Keratinocyte (primary cell): ENCODE measurements at regions not wholly inside any gene's neighbourhood (a gene's known extent, or its start where the extent isn't known, plus 50 kb on each side); places are given as distances from the start of the nearest gene placed in this dataset.

Source experiments
- DNase-seq: peaks from one replicate; pipeline ENCODE4 v3.0.0-alpha.2; 2011; ENCODE audit warnings: low read depth, missing footprints, low spot score
- FAIRE-seq: peaks from 2 replicates; lab custom pipeline; 2011; peaks lifted over from hg19 to GRCh38; lab: Jason Lieb, UNC
- H2AFZ ChIP-seq: 2 replicates; pipeline ENCODE4 v1.6.0; 2012; ENCODE audit warnings: low read length, control low read depth, inconsistent platforms; ENCODE audit not compliant: control insufficient read depth
- H3K27ac ChIP-seq: 2 replicates; pipeline ENCODE4 v1.5.1; 2011; ENCODE audit warnings: low read length; ENCODE audit not compliant: control insufficient read depth, insufficient read depth
- H3K27me3 ChIP-seq: 3 replicates; pipeline ENCODE4 v1.6.0; 2011; ENCODE audit warnings: low read length; ENCODE audit not compliant: control insufficient read depth, insufficient read depth; ENCODE audit errors: extremely low read depth
- H3K36me3 ChIP-seq, 2 experiments: 2 replicates in 1 of 2; 3 replicates in 1 of 2; pipeline ENCODE4 v1.5.1; 2011; ENCODE audit warnings: low read length in 2 of 2, mild to moderate bottlenecking in 1 of 2; ENCODE audit not compliant: control insufficient read depth in 2 of 2, insufficient read depth in 2 of 2; ENCODE audit errors: extremely low read depth in 1 of 2
- H3K4me1 ChIP-seq: 3 replicates; pipeline ENCODE4 v1.5.1; 2011; ENCODE audit warnings: low read length; ENCODE audit not compliant: control insufficient read depth, insufficient read depth; ENCODE audit errors: extremely low read depth
- H3K4me2 ChIP-seq: 3 replicates; pipeline ENCODE4 v1.6.0; 2011; ENCODE audit warnings: low read depth, low read length; ENCODE audit not compliant: control insufficient read depth, insufficient read depth; ENCODE audit errors: extremely low read depth
- H3K4me3 ChIP-seq, 3 experiments: fragments of 200-600 bp in 1 of 3; sonication (generic) in 1 of 3; 2 replicates in 2 of 3; 3 replicates in 1 of 3; pipeline ENCODE4 v1.5.1; 2011 to 2016; ENCODE audit warnings: low read length in 3 of 3, mild to moderate bottlenecking in 3 of 3, control low read depth in 2 of 3, inconsistent platforms in 1 of 3, low read depth in 1 of 3, mixed read lengths in 1 of 3, mixed run types in 1 of 3, moderate library complexity in 1 of 3; ENCODE audit not compliant: control insufficient read depth in 2 of 3, insufficient read depth in 2 of 3; ENCODE audit errors: extremely low read depth in 1 of 3
- H3K79me2 ChIP-seq: 2 replicates; pipeline ENCODE4 v1.6.0; 2012; ENCODE audit warnings: low read length; ENCODE audit not compliant: control insufficient read depth, insufficient read depth
- H3K9ac ChIP-seq: 3 replicates; pipeline ENCODE4 v1.6.0; 2011; ENCODE audit warnings: low read length; ENCODE audit not compliant: control insufficient read depth, insufficient read depth; ENCODE audit errors: extremely low read depth
- H3K9me1 ChIP-seq: 3 replicates; pipeline ENCODE4 v1.6.0; 2011; ENCODE audit warnings: low read length; ENCODE audit not compliant: control insufficient read depth, insufficient read depth; ENCODE audit errors: extremely low read depth
- H3K9me3 ChIP-seq: 2 replicates; pipeline ENCODE4 v1.5.1; 2012; ENCODE audit warnings: low read depth, low read length; ENCODE audit not compliant: control insufficient read depth
- H4K20me1 ChIP-seq: 3 replicates; pipeline ENCODE4 v1.6.0; 2011; ENCODE audit warnings: low read length; ENCODE audit not compliant: control insufficient read depth, insufficient read depth; ENCODE audit errors: extremely low read depth
- CTCF ChIP-seq, 3 experiments: IDR thresholded peaks in 1 of 3; conservative IDR thresholded peaks in 1 of 3; optimal IDR thresholded peaks in 1 of 3; 2 replicates in 2 of 3; 3 replicates in 1 of 3; pipeline versions ENCODE3 to v1.5.1; 2011; ENCODE audit warnings: low read length in 3 of 3, mild to moderate bottlenecking in 3 of 3, moderate library complexity in 2 of 3, control low read depth in 1 of 3, inconsistent platforms in 1 of 3; ENCODE audit not compliant: insufficient read depth in 2 of 3; ENCODE audit errors: extremely low read depth in 1 of 3
- EZH2 ChIP-seq: IDR thresholded peaks from one replicate; pipeline ENCODE4 v1.6.1; 2012; ENCODE audit warnings: inconsistent platforms, mild to moderate bottlenecking, low read length, moderate library complexity
- dilution Hi-C: fragments of 300-500 bp; cut with MboI; formaldehyde crosslinking; loops from one replicate; pipeline ENCODE4 v1.7.0; 2020; ENCODE audit warnings: low sequenced_read_pairs; ENCODE audit not compliant: extremely low pct_ligation_motif_present

GRCh38 chr5:6915574-6915973, 202.3 kb downstream of the TENT4A start:
- Histone ChIP-seq H3K4me1 (peaks cover 9% of the 10 kb centered on the region), H3K9ac (no peak overlapping the region), H3K36me3 (no peaks in the 10 kb centered on the region), H3K9me1 (no peaks in the 10 kb centered on the region), H2AFZ (no peak overlapping the region), H3K4me3 (no peak overlapping the region), H3K27me3 (no peaks in the 10 kb centered on the region), H3K27ac (no peak overlapping the region), H3K9me3 (no peaks in the 10 kb centered on the region), H4K20me1 (no peaks in the 10 kb centered on the region), H3K79me2 (no peaks in the 10 kb centered on the region), H3K4me2 (no peak overlapping the region)
- dilution Hi-C loops, result no loop called here
- no peak for FAIRE-seq
- DNase-seq, result no peak
- TF ChIP-seq EZH2 (no peak), CTCF (optimal IDR thresholded peaks at IDR 0.05 in 1 of 3, IDR thresholded peaks at IDR 0.05 in 1 of 3, conservative IDR thresholded peaks at IDR 0.05 in 1 of 3; ENCODE audit: extremely low read depth in 1 of 3, insufficient read depth in 2 of 3, low read length in 3 of 3) (no peak)

- H2AFZ ChIP-seq, result no peak overlapping the region
- FAIRE-seq, result no peak
- peaks cover 6% of the 10 kb centered on the region for H3K4me1 ChIP-seq
These were observed 205.0 kb downstream of the TENT4A start for GRCh38 chr5:6918255-6918654.

More at GRCh38 chr5:6918255-6918654, 205.0 kb downstream of the TENT4A start:
- Histone ChIP-seq H3K9ac (no peak overlapping the region), H3K4me2 (no peak overlapping the region), H4K20me1 (no peaks in the 10 kb centered on the region), H3K9me1 (no peaks in the 10 kb centered on the region), H3K9me3 (no peaks in the 10 kb centered on the region), H3K27me3 (no peaks in the 10 kb centered on the region), H3K4me3 (no peak overlapping the region), H3K27ac (no peak overlapping the region), H3K79me2 (no peaks in the 10 kb centered on the region), H3K36me3 (no peaks in the 10 kb centered on the region)
- no peak for DNase-seq
- dilution Hi-C loops, result no loop called here
- TF ChIP-seq CTCF (optimal IDR thresholded peaks at IDR 0.05 in 1 of 3, IDR thresholded peaks at IDR 0.05 in 1 of 3, conservative IDR thresholded peaks at IDR 0.05 in 1 of 3; ENCODE audit: extremely low read depth in 1 of 3, insufficient read depth in 2 of 3, low read length in 3 of 3) (no peak), EZH2 (no peak)
